HEK293 (cell line): ENCODE measurements at regions not wholly inside any gene's neighbourhood (a gene's known extent, or its start where the extent isn't known, plus 50 kb on each side); places are given as distances from the start of the nearest gene placed in this dataset.

Experiments used
- CTCF ChIA-PET: fragments of 350-600 bp; formaldehyde crosslinking; extraction: SDS; loops from one replicate; lab custom pipeline; 2021; ENCODE audit warnings: antibody characterized with exemption; lab: Yijun Ruan, JAX
- POLR2A ChIA-PET: fragments of 300-600 bp; formaldehyde crosslinking; extraction: SDS; loops from one replicate; lab custom pipeline; 2020; ENCODE audit warnings: antibody characterized with exemption, inconsistent platforms; lab: Yijun Ruan, JAX
- H3K27ac ChIP-seq: fragments of 200-500 bp; sonication (Bioruptor generic); 2 replicates; pipeline ENCODE4 v1.5.1; 2014; ENCODE audit warnings: low read depth, low read length, control low read depth, inconsistent platforms; ENCODE audit errors: extremely low read depth
- H3K36me3 ChIP-seq, 2 experiments: fragments of 200-500 bp in 1 of 2; sonication (Bioruptor generic) in 1 of 2; 1 replicate in 1 of 2; 2 replicates in 1 of 2; pipeline ENCODE4 v1.5.1; 2014 to 2017; ENCODE audit warnings: inconsistent platforms in 2 of 2, low read length in 2 of 2; ENCODE audit not compliant: control insufficient read depth in 2 of 2, insufficient read depth in 1 of 2
- H3K4me1 ChIP-seq: fragments of 200-500 bp; sonication (Bioruptor generic); 2 replicates; pipeline ENCODE4 v1.5.1; 2014; ENCODE audit warnings: mild to moderate bottlenecking, low read length, inconsistent platforms; ENCODE audit not compliant: control insufficient read depth, insufficient read depth
- H3K4me3 ChIP-seq: 2 replicates; pipeline ENCODE4 v1.5.1; 2011; ENCODE audit warnings: low read depth, mild to moderate bottlenecking, control low read depth, low read length, moderate library complexity
- H3K9me3 ChIP-seq: fragments of 200-500 bp; sonication (Bioruptor generic); 2 replicates; pipeline ENCODE4 v1.5.1; 2014; ENCODE audit warnings: low read depth, low read length, inconsistent platforms; ENCODE audit not compliant: control insufficient read depth, insufficient read depth
- BCL11A ChIP-seq: fragments of 450-650 bp; formaldehyde crosslinking; IDR thresholded peaks from 2 replicates; pipeline ENCODE4 v1.5.1; 2016; ENCODE audit warnings: low read depth, missing biosample characterization, missing genetic modification characterization
- ELK4 ChIP-seq: IDR thresholded peaks from 2 replicates; pipeline ENCODE4 v1.6.1; 2011; ENCODE audit warnings: mild to moderate bottlenecking, low read depth, low read length, borderline replicate concordance
- GFI1B ChIP-seq: fragments of 450-650 bp; formaldehyde crosslinking; IDR thresholded peaks from 2 replicates; pipeline ENCODE4 v1.5.1; 2016; ENCODE audit warnings: missing biosample characterization, missing genetic modification characterization
- KLF16 ChIP-seq: fragments of 450-650 bp; formaldehyde crosslinking; IDR thresholded peaks from 2 replicates; pipeline ENCODE4 v1.5.1; 2017; ENCODE audit warnings: missing biosample characterization, missing genetic modification characterization
- PATZ1 ChIP-seq: fragments of 450-650 bp; formaldehyde crosslinking; IDR thresholded peaks from 2 replicates; pipeline ENCODE4 v1.5.1; 2016; ENCODE audit warnings: missing biosample characterization, missing genetic modification characterization
- SP7 ChIP-seq: fragments of 450-650 bp; formaldehyde crosslinking; IDR thresholded peaks from 2 replicates; pipeline ENCODE4 v1.5.1; 2016; ENCODE audit warnings: missing biosample characterization, missing genetic modification characterization
- YY2 ChIP-seq: fragments of 450-650 bp; formaldehyde crosslinking; IDR thresholded peaks from 2 replicates; pipeline ENCODE4 v1.5.1; 2016; ENCODE audit warnings: missing biosample characterization, missing genetic modification characterization
- ZBTB10 ChIP-seq: fragments of 450-650 bp; formaldehyde crosslinking; IDR thresholded peaks from 2 replicates; pipeline ENCODE4 v1.5.1; 2016; ENCODE audit warnings: missing biosample characterization, missing genetic modification characterization
- ZBTB49 ChIP-seq: fragments of 450-650 bp; formaldehyde crosslinking; IDR thresholded peaks from 2 replicates; pipeline ENCODE4 v1.5.1; 2016; ENCODE audit warnings: missing biosample characterization, missing genetic modification characterization, low read depth
- ZNF146 ChIP-seq: fragments of 450-650 bp; formaldehyde crosslinking; IDR thresholded peaks from 2 replicates; pipeline ENCODE4 v1.5.1; 2016; ENCODE audit warnings: missing biosample characterization, missing genetic modification characterization
- ZNF155 ChIP-seq: fragments of 450-650 bp; formaldehyde crosslinking; IDR thresholded peaks from 2 replicates; pipeline ENCODE4 v1.5.1; 2016; ENCODE audit warnings: missing biosample characterization, missing genetic modification characterization
- ZNF16 ChIP-seq: fragments of 450-650 bp; formaldehyde crosslinking; IDR thresholded peaks from 2 replicates; pipeline ENCODE4 v1.5.1; 2016; ENCODE audit warnings: low read depth, missing biosample characterization, missing genetic modification characterization
- ZNF211 ChIP-seq: fragments of 450-650 bp; formaldehyde crosslinking; IDR thresholded peaks from 2 replicates; pipeline ENCODE4 v1.5.1; 2016; ENCODE audit warnings: low read depth, missing biosample characterization, missing genetic modification characterization
- ZNF239 ChIP-seq: fragments of 450-650 bp; formaldehyde crosslinking; IDR thresholded peaks from 2 replicates; pipeline ENCODE4 v1.5.1; 2016; ENCODE audit warnings: missing biosample characterization, missing genetic modification characterization
- ZNF311 ChIP-seq: fragments of 450-650 bp; formaldehyde crosslinking; IDR thresholded peaks from 2 replicates; pipeline ENCODE4 v1.5.1; 2017; ENCODE audit warnings: missing biosample characterization, missing genetic modification characterization, borderline replicate concordance
- ZNF555 ChIP-seq: fragments of 450-650 bp; formaldehyde crosslinking; conservative IDR thresholded peaks from 2 replicates; pipeline ENCODE4 v1.5.1; 2017; ENCODE audit warnings: missing biosample characterization, mild to moderate bottlenecking, missing genetic modification characterization, inconsistent platforms
- ZNF654 ChIP-seq: fragments of 450-650 bp; formaldehyde crosslinking; IDR thresholded peaks from 2 replicates; pipeline ENCODE4 v1.5.1; 2016; ENCODE audit warnings: low read depth, missing biosample characterization, missing genetic modification characterization
- ZNF791 ChIP-seq: fragments of 450-650 bp; formaldehyde crosslinking; IDR thresholded peaks from 2 replicates; pipeline ENCODE4 v1.5.1; 2016; ENCODE audit warnings: missing biosample characterization, missing genetic modification characterization
- ZNF837 ChIP-seq: fragments of 450-650 bp; formaldehyde crosslinking; IDR thresholded peaks from 2 replicates; pipeline ENCODE4 v1.5.1; 2016; ENCODE audit warnings: missing biosample characterization, missing genetic modification characterization
- TF ChIP-seq, protein P1 (sequence below): fragments of 450-650 bp; formaldehyde crosslinking; IDR thresholded peaks from 2 replicates; pipeline ENCODE4 v1.5.1; 2016; ENCODE audit warnings: missing biosample characterization, missing genetic modification characterization
- TF ChIP-seq, protein P2 (sequence below): fragments of 450-650 bp; formaldehyde crosslinking; IDR thresholded peaks from 2 replicates; pipeline ENCODE4 v1.5.1; 2017; ENCODE audit warnings: missing biosample characterization, missing genetic modification characterization

DNA sequence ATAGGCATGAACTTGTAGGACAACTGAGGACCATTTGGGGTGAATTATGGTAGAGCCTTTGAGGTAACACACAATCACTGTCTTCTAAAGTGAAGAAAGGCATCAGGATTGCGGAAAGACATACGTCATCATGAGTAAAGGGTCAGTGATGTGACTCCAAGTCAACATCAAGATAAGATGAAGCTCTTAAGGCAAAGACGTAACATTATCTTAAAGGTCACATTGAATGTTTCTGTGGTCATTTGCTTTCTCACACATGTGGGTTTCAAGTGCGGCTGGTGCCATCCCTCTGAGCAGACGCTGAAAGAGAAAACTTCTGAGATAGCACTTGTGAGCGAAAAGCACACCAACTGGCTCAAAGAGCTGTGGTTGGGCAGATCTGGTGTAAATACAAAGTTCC is 63.3 kb upstream of the GRAMD2B start (continued):
- TF ChIP-seq ZBTB49 (tag by site-specific recombination): no peak
- TF ChIP-seq ZNF239 (tag by site-specific recombination): no peak
- no peak for TF ChIP-seq ELK4
- no peak for TF ChIP-seq ZBTB10 (tag by site-specific recombination)
- no peak for TF ChIP-seq ZNF211 (tag by site-specific recombination)

- Histone ChIP-seq H3K4me3 (no peak overlapping the region), H3K27ac (no peak overlapping the region), H3K36me3 (no peaks in the 10 kb centered on the region), H3K4me1 (no peaks in the 10 kb centered on the region), H3K9me3 (no peaks in the 10 kb centered on the region)
- ChIA-PET CTCF (interaction anchor here (0.6 to 2.3 kb wide), 3 partner anchors 9 to 139 kb away, joined by 3 to 8 read pairs (median 3); no protein-coding TSS in a partner anchor), POLR2A (no interaction called here)
- TF ChIP-seq PATZ1 (no peak), ZNF311 (tag by site-specific recombination) (no peak), GFI1B (tag by site-specific recombination) (no peak), ZNF146 (tag by site-specific recombination) (no peak), ZNF837 (tag by site-specific recombination) (no peak), BCL11A (tag by site-specific recombination) (no peak), YY2 (tag by site-specific recombination) (no peak), KLF16 (tag by site-specific recombination) (no peak), ZNF791 (tag by site-specific recombination) (no peak), ZNF16 (tag by site-specific recombination) (no peak), ZNF654 (no peak), ZNF555 (tag by site-specific recombination) (no peak), SP7 (tag by site-specific recombination) (no peak), ZNF155 (tag by site-specific recombination) (no peak)
- TF ChIP-seq, protein P1, sequence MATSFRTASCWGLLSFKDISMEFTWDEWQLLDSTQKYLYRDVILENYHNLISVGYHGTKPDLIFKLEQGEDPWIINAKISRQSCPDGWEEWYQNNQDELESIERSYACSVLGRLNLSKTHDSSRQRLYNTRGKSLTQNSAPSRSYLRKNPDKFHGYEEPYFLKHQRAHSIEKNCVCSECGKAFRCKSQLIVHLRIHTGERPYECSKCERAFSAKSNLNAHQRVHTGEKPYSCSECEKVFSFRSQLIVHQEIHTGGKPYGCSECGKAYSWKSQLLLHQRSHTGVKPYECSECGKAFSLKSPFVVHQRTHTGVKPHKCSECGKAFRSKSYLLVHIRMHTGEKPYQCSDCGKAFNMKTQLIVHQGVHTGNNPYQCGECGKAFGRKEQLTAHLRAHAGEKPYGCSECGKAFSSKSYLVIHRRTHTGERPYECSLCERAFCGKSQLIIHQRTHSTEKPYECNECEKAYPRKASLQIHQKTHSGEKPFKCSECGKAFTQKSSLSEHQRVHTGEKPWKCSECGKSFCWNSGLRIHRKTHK (tag by site-specific recombination): no peak
- TF ChIP-seq, protein P2, sequence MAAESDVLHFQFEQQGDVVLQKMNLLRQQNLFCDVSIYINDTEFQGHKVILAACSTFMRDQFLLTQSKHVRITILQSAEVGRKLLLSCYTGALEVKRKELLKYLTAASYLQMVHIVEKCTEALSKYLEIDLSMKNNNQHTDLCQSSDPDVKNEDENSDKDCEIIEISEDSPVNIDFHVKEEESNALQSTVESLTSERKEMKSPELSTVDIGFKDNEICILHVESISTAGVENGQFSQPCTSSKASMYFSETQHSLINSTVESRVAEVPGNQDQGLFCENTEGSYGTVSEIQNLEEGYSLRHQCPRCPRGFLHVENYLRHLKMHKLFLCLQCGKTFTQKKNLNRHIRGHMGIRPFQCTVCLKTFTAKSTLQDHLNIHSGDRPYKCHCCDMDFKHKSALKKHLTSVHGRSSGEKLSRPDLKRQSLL (tag by site-specific recombination): no peak
- TF ChIP-seq, all 188 proteins: peak for 0
Observed at GRCh38 chr5:126360467-126360866, 62.7 kb upstream of the GRAMD2B start.
